Skeletal muscle tissue (tissue), 3 donors: ENCODE measurements at regions not wholly inside any gene's neighbourhood (a gene's known extent, or its start where the extent isn't known, plus 50 kb on each side); places are given as distances from the start of the nearest gene placed in this dataset.
"Not testable (repeated sequence)": the region's sequence is repeated elsewhere in the genome, so short reads cannot be mapped to it uniquely, and the experiment has no call there.

ENCODE experiments used
- H3K27ac ChIP-seq: one replicate; pipeline ENCODE4 v1.7.0; 2013; ENCODE audit warnings: mild to moderate bottlenecking, low read depth, low read length, inconsistent platforms
- H3K27me3 ChIP-seq, 3 donors: one replicate each; pipeline ENCODE4 v1.7.0; 2013; ENCODE audit warnings: low read length in 3 of 3; ENCODE audit not compliant: control insufficient read depth in 3 of 3, insufficient read depth in 3 of 3
- H3K36me3 ChIP-seq, 3 donors: one replicate each; pipeline ENCODE4 v1.7.0; 2013; ENCODE audit warnings: low read length in 3 of 3; ENCODE audit not compliant: control insufficient read depth in 3 of 3, insufficient read depth in 3 of 3
- H3K4me1 ChIP-seq, 3 donors: one replicate each; pipeline ENCODE4 v1.7.0; 2013; ENCODE audit warnings: low read length in 3 of 3, mild to moderate bottlenecking in 3 of 3; ENCODE audit not compliant: control insufficient read depth in 3 of 3, insufficient read depth in 3 of 3
- H3K4me3 ChIP-seq, 3 donors: one replicate each; pipeline ENCODE4 v1.7.0; 2013; ENCODE audit warnings: low read length in 3 of 3
- H3K9ac ChIP-seq, 3 donors: one replicate each; pipeline ENCODE4 v1.7.0; 2013; ENCODE audit warnings: low read length in 3 of 3, mild to moderate bottlenecking in 3 of 3, moderate library complexity in 2 of 3, low read depth in 1 of 3
- H3K9me3 ChIP-seq, 3 donors: one replicate each; pipeline ENCODE4 v1.7.0; 2013; ENCODE audit warnings: low read length in 3 of 3; ENCODE audit not compliant: control insufficient read depth in 3 of 3
- donor health status: Osteomylitis.

GRCh38 chr1:30660241-30660640, 63.1 kb downstream of the MATN1 start:
- H3K9me3 ChIP-seq: no peaks in the 10 kb centered on the region
- no peaks in the 10 kb centered on the region for H3K36me3 ChIP-seq
- H3K9ac ChIP-seq: no peak overlapping the region
- H3K27ac ChIP-seq: no peak overlapping the region
- H3K4me3 ChIP-seq: no peak overlapping the region
- peaks cover 2 to 22% (median 19%) of the 10 kb centered on the region in 3 donors for H3K27me3 ChIP-seq
- H3K4me1 ChIP-seq: peaks cover 0 to 8% (median 2%) of the 10 kb centered on the region in 3 donors

GRCh38 chr1:30659702-30660101, 63.7 kb downstream of the MATN1 start:
- Histone ChIP-seq H3K27ac (no peak overlapping the region), H3K4me3 (no peak overlapping the region), H3K27me3 (peaks cover 2 to 22% (median 19%) of the 10 kb centered on the region in 3 donors), H3K9ac (no peak overlapping the region), H3K36me3 (no peaks in the 10 kb centered on the region), H3K9me3 (no peaks in the 10 kb centered on the region), H3K4me1 (peaks cover 0 to 8% (median 2%) of the 10 kb centered on the region in 3 donors)

GRCh38 chr1:30658375-30658774, 65.0 kb downstream of the MATN1 start:
- peaks cover 2 to 22% (median 19%) of the 10 kb centered on the region in 3 donors for H3K27me3 ChIP-seq
- H3K36me3 ChIP-seq, H3K27ac ChIP-seq, H3K4me1 ChIP-seq, H3K9me3 ChIP-seq, H3K9ac ChIP-seq, H3K4me3 ChIP-seq: not testable (repeated sequence)

- H3K9me3 ChIP-seq: no peaks in the 10 kb centered on the region
- no peak overlapping the region for H3K4me3 ChIP-seq
These were observed 65.4 kb downstream of the MATN1 start for GRCh38 chr1:30658014-30658336.

GRCh38 chr1:30657131-30658013, 66.0 kb downstream of the MATN1 start:
- no peaks in the 10 kb centered on the region for H3K4me1 ChIP-seq
- no peak overlapping the region for H3K4me3 ChIP-seq
- H3K27me3 ChIP-seq: peaks cover 2 to 23% (median 14%) of the 10 kb centered on the region in 3 donors
- no peaks in the 10 kb centered on the region for H3K9me3 ChIP-seq
- H3K9ac ChIP-seq: no peak overlapping the region
- H3K27ac ChIP-seq: no peak overlapping the region
- H3K36me3 ChIP-seq: no peaks in the 10 kb centered on the region

More at GRCh38 chr1:30658014-30658336, 65.4 kb downstream of the MATN1 start:
- Histone ChIP-seq H3K4me1 (no peaks in the 10 kb centered on the region), H3K36me3 (no peaks in the 10 kb centered on the region), H3K27me3 (peaks cover 2 to 22% (median 15%) of the 10 kb centered on the region in 3 donors), H3K27ac (no peak overlapping the region), H3K9ac (no peak overlapping the region)

- Histone ChIP-seq H3K4me3 (no peak overlapping the region), H3K4me1 (no peaks in the 10 kb centered on the region), H3K9me3 (no peaks in the 10 kb centered on the region), H3K9ac (no peak overlapping the region), H3K27ac (no peak overlapping the region), H3K36me3 (no peaks in the 10 kb centered on the region), H3K27me3 (peaks cover 2 to 30% (median 18%) of the 10 kb centered on the region in 3 donors)
These were observed 67.0 kb downstream of the MATN1 start for GRCh38 chr1:30656171-30656940.

- Histone ChIP-seq H3K27ac (no peak overlapping the region), H3K27me3 (peaks cover 2 to 35% (median 18%) of the 10 kb centered on the region in 3 donors), H3K36me3 (no peaks in the 10 kb centered on the region), H3K9ac (no peak overlapping the region), H3K4me1 (no peaks in the 10 kb centered on the region), H3K4me3 (no peak overlapping the region), H3K9me3 (no peaks in the 10 kb centered on the region)
These were observed 67.7 kb downstream of the MATN1 start for GRCh38 chr1:30655672-30656071.

- no peaks in the 10 kb centered on the region for H3K9me3 ChIP-seq
- no peak overlapping the region for H3K27ac ChIP-seq
- no peaks in the 10 kb centered on the region for H3K4me1 ChIP-seq
- no peak overlapping the region for H3K4me3 ChIP-seq
- no peak overlapping the region for H3K9ac ChIP-seq
- H3K27me3 ChIP-seq: peaks cover 12 to 46% (median 33%) of the 10 kb centered on the region in 3 donors
- no peaks in the 10 kb centered on the region for H3K36me3 ChIP-seq
These were observed 69.2 kb downstream of the MATN1 start for GRCh38 chr1:30654188-30654587.

- no peak overlapping the region for H3K9ac ChIP-seq
- no peaks in the 10 kb centered on the region for H3K4me1 ChIP-seq
- H3K9me3 ChIP-seq: no peaks in the 10 kb centered on the region
- no peaks in the 10 kb centered on the region for H3K36me3 ChIP-seq
- H3K27ac ChIP-seq: no peak overlapping the region
- peaks cover 21 to 44% (median 39%) of the 10 kb centered on the region in 3 donors for H3K27me3 ChIP-seq
- no peak overlapping the region for H3K4me3 ChIP-seq
These were observed 71.1 kb downstream of the MATN1 start for GRCh38 chr1:30652152-30652841.
